ENCODE measurements at regions not wholly inside any gene's neighbourhood (a gene's known extent, or its start where the extent isn't known, plus 50 kb on each side); places are given as distances from the start of the nearest gene placed in this dataset.

DNA sequence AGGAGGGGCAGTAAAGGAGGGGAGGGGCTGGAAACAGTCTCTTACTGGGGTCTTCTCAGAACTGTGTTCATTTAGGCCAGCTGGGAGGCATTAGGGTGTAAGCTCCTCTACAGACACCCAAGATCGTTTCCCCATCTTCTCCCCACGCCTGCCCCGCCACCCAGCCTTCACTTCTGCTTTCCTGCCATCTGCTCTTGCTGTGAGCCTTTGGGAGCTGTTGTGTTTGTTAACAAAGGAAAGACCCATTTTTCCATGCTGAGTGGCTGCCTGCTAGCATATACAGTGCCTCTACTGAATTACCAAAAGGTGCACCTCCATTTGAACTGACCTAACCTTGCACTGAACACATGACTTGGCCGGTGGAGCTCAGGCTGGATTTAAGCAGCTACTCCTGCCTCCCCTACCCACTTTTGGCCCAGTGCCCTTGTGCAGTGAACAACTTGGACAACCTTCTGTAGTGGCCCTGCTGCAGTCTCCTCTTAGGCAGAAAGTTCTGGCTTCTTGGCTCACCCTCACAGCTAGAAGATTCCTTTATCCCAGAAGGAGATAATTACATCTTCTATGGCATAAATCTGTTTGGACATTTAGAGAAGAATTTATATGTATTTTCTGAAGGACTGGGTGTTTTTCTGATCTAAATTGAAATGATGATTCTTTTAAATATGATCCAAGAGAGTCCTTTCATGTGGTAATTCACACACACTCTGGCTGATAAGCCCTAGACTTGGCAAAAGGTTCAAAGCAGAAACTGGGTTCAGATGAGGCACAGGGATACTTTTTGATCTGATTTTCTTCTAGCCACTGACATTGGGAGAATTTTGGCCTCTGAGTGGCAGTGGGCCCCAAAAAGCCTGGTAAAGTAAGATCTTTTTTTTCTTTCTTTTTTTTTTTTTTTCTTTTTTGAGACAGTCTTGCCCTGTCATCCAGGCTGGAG is 81.9 kb upstream of the HNF1B start:
- Mint-ChIP-seq H3K36me3 (ENCODE audit: low read depth, unreplicated experiment) (no peaks in the 10 kb centered on the region), H3K4me3 (ENCODE audit: unreplicated experiment) (no peak overlapping the region), H3K4me1 (ENCODE audit: low read depth, unreplicated experiment) (peaks cover 34% of the 10 kb centered on the region), H3K27ac (ENCODE audit: unreplicated experiment) (no peak overlapping the region), H3K27me3 (ENCODE audit: low read depth, unreplicated experiment) (no peaks in the 10 kb centered on the region), H3K9me3 (ENCODE audit: unreplicated experiment) (no peaks in the 10 kb centered on the region)
- no peak overlapping the region for H3K4me2 ChIP-seq (ENCODE audit: low read length)
- no peaks in the 10 kb centered on the region for H3K36me3 ChIP-seq (ENCODE audit: insufficient read depth, low read length)
- no peak overlapping the region for H3K27ac ChIP-seq (ENCODE audit: low read depth, low read length)
- DNase-seq (ENCODE audit: low read depth) (no peak), FAIRE-seq (no peak)
- TF ChIP-seq EZH2 (IDR thresholded peaks at IDR 0.05; ENCODE audit: insufficient read depth, low read length) (no peak), CTCF (IDR thresholded peaks at IDR 0.05; ENCODE audit: insufficient read depth, low read depth, low read length) (no peak)
- H3K79me2 ChIP-seq (ENCODE audit: insufficient read depth, low read length) = no peaks in the 10 kb centered on the region
- no peak overlapping the region for H3K4me3 ChIP-seq (ENCODE audit: insufficient read depth, low read depth, low read length)
- no peak overlapping the region for H3K9ac ChIP-seq (ENCODE audit: low read length)
- H3K4me1 ChIP-seq (ENCODE audit: insufficient read depth, low read length) = peaks cover 19% of the 10 kb centered on the region
- no peaks in the 10 kb centered on the region for H3K27me3 ChIP-seq (ENCODE audit: insufficient read depth, low read length)
- H2AFZ ChIP-seq (ENCODE audit: low read depth, low read length) = no peak overlapping the region
- H3K9me3 ChIP-seq (ENCODE audit: insufficient read depth, low read depth, low read length) = no peaks in the 10 kb centered on the region
- no peaks in the 10 kb centered on the region for H4K20me1 ChIP-seq (ENCODE audit: insufficient read depth, low read length)

DNA sequence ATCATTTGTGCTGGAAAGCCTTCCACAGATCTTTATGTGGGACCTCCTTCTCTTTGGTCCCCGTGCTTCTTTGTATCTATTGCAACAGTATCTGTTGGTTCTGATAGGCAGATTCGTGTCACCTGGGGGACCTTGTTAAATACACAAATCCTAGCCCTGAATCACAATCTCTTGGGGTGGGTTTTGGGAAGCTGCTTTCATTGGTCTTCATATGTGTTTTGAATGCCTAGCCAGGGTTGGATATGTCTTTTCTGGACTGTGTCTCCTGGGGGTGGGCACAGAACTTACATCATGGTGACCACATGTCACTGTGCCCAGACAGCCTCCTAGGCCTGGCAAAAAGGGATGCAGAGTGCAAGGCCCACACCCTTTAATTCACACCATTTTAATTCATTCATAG is 81.0 kb upstream of the HNF1B start:
- H3K27ac ChIP-seq (ENCODE audit: low read depth, low read length) = peak overlapping the region; percentile 26
- H3K4me2 ChIP-seq (ENCODE audit: low read length) = no peak overlapping the region
- Mint-ChIP-seq H3K9me3 (ENCODE audit: unreplicated experiment) (no peaks in the 10 kb centered on the region), H3K4me3 (ENCODE audit: unreplicated experiment) (no peak overlapping the region), H3K36me3 (ENCODE audit: low read depth, unreplicated experiment) (no peaks in the 10 kb centered on the region), H3K27ac (ENCODE audit: unreplicated experiment) (peak overlapping the region; percentile 22), H3K27me3 (ENCODE audit: low read depth, unreplicated experiment) (no peaks in the 10 kb centered on the region), H3K4me1 (ENCODE audit: low read depth, unreplicated experiment) (peaks cover 36% of the 10 kb centered on the region)
- no peaks in the 10 kb centered on the region for H3K36me3 ChIP-seq (ENCODE audit: insufficient read depth, low read length)
- no peak overlapping the region for H3K9ac ChIP-seq (ENCODE audit: low read length)
- no peak overlapping the region for H2AFZ ChIP-seq (ENCODE audit: low read depth, low read length)
- no peak overlapping the region for H3K4me3 ChIP-seq (ENCODE audit: insufficient read depth, low read depth, low read length)
- no peaks in the 10 kb centered on the region for H3K9me3 ChIP-seq (ENCODE audit: insufficient read depth, low read depth, low read length)
- H3K27me3 ChIP-seq (ENCODE audit: insufficient read depth, low read length) = no peaks in the 10 kb centered on the region
- no peak for TF ChIP-seq CTCF (IDR thresholded peaks at IDR 0.05; ENCODE audit: insufficient read depth, low read depth, low read length)
- no peak for TF ChIP-seq EZH2 (IDR thresholded peaks at IDR 0.05; ENCODE audit: insufficient read depth, low read length)
- FAIRE-seq (no peak), DNase-seq (ENCODE audit: low read depth) (no peak)
- H3K79me2 ChIP-seq (ENCODE audit: insufficient read depth, low read length) = no peaks in the 10 kb centered on the region
- peaks cover 22% of the 10 kb centered on the region for H3K4me1 ChIP-seq (ENCODE audit: insufficient read depth, low read length)
- H4K20me1 ChIP-seq (ENCODE audit: insufficient read depth, low read length) = no peaks in the 10 kb centered on the region

Measured in astrocyte (in vitro differentiated cells and primary cell).